GM12878 (cell line): ENCODE measurements at regions not wholly inside any gene's neighbourhood (a gene's known extent, or its start where the extent isn't known, plus 50 kb on each side); places are given as distances from the start of the nearest gene placed in this dataset.

Experiments used
- HDGF ChIP-seq: fragments of 450-650 bp; IDR thresholded peaks from 2 replicates; pipeline ENCODE4 v1.6.1; 2016; ENCODE audit warnings: antibody characterized with exemption
- NFIC ChIP-seq: IDR thresholded peaks from 2 replicates; pipeline ENCODE4 v1.6.1; 2012; ENCODE audit warnings: low read depth, mild to moderate bottlenecking, inconsistent platforms, low read length, moderate library complexity
- PAX5 ChIP-seq: IDR thresholded peaks from 2 replicates; pipeline ENCODE4 v1.6.1; 2011; ENCODE audit warnings: low read depth, low read length, borderline replicate concordance
- RAD21 ChIP-seq: IDR thresholded peaks from 2 replicates; pipeline ENCODE4 v1.6.1; 2011; ENCODE audit warnings: mild to moderate bottlenecking, low read depth, low read length, moderate library complexity; ENCODE audit not compliant: insufficient read depth
- RAD51 ChIP-seq: fragments of 450-650 bp; IDR thresholded peaks from 2 replicates; pipeline ENCODE4 v1.6.1; 2016; ENCODE audit warnings: moderate library complexity, mild to moderate bottlenecking, inconsistent platforms
- RB1 ChIP-seq: fragments of 450-650 bp; formaldehyde crosslinking; IDR thresholded peaks from 2 replicates; pipeline ENCODE4 v1.6.1; 2017; ENCODE audit warnings: mild to moderate bottlenecking, borderline replicate concordance
- WRNIP1 ChIP-seq: IDR thresholded peaks from 2 replicates; pipeline ENCODE4 v1.6.1; 2011; ENCODE audit warnings: low read depth, low read length, improper control_type of control experiment, borderline replicate concordance
- TF ChIP-seq, protein P1 (sequence below): IDR thresholded peaks from 2 replicates; pipeline ENCODE4 v1.6.1; 2011; ENCODE audit warnings: borderline replicate concordance, low read depth, mild to moderate bottlenecking, moderate library complexity, low read length; ENCODE audit not compliant: insufficient read depth, poor library complexity, severe bottlenecking

DNA sequence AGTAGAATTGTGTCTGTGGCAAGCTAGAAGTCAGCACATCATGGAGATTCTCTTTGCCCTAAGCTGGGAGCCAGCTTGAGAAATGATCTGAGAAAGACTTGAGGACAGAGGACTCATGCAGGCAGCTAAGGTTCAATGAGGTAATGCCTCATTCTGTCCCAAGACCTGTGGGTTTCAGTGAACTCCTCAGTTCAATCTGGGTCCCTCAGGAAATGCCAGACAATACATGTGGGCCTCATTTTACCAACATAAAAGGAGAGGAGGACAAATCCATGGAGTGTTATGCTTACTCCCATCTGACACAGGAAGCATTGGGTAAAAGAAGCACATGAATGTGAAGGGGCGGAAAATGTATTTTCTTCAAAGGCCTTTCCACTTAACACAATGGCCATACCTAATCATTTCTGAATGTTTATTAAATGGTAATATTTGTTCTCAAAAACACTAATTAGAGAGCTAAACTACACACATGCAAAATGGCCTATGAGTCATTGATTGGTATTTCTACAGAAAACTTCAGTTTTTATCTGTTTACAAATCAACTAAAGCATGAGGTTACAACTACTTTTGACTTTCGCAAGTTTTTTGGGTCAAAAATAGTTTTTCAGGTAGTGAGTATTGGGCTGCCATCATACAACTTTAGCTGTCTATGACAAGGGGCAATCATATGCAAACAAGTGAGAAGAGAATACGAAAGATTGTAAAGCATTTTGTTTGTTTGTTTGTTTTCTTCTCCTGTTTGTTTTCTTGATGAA, 205.3 kb downstream of the CHRM2 start (continued):
- TF ChIP-seq, protein P1, sequence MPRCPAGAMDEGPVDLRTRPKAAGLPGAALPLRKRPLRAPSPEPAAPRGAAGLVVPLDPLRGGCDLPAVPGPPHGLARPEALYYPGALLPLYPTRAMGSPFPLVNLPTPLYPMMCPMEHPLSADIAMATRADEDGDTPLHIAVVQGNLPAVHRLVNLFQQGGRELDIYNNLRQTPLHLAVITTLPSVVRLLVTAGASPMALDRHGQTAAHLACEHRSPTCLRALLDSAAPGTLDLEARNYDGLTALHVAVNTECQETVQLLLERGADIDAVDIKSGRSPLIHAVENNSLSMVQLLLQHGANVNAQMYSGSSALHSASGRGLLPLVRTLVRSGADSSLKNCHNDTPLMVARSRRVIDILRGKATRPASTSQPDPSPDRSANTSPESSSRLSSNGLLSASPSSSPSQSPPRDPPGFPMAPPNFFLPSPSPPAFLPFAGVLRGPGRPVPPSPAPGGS = no peak
- TF ChIP-seq NFIC (no peak), RAD51 (no peak), RB1 (no peak), HDGF (no peak), PAX5 (no peak), WRNIP1 (no peak), RAD21 (no peak)
